ENCODE measurements at regions not wholly inside any gene's neighbourhood (a gene's known extent, or its start where the extent isn't known, plus 50 kb on each side); places are given as distances from the start of the nearest gene placed in this dataset.

DNA sequence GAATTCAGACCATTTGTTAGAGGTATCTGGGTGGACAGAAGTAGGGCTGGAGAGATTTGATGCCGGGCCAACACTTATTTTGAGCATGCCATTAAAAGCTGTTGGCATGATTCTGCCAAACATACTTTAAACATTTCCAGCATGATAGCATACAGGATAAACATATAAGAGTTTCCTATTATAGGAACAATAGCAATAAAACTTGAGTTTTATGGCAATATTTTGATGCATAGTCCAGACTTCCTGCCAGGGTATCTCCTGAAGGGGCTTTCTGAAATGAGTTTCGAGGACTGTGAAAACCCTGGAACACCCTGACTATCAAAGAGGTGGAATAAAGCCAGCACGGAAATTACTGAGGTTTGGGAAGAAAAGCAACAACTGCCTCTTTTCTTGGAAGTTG is 1398.0 kb upstream of the NXPH2 start:
- no peaks in the 10 kb centered on the region for H3K36me3 ChIP-seq
- H3K27ac ChIP-seq = no peak overlapping the region
- WGBS, 5 donors = 48 to 59% (median 54%) methylated on average over 3 of the region's 3 CpGs
- intact Hi-C loops (cut with DNase I; ENCODE audit: low total_unique reads) = no loop called here
- no peaks in the 10 kb centered on the region for H3K27me3 ChIP-seq
- TF ChIP-seq CTCF (IDR thresholded peaks at IDR 0.05) (no peak), POLR2A (IDR thresholded peaks at IDR 0.05) (no peak), POLR2AphosphoS5 (IDR thresholded peaks at IDR 0.05) (no peak)
- no peaks in the 10 kb centered on the region for H3K4me1 ChIP-seq
- DNase-seq = no peak
- no peaks in the 10 kb centered on the region for H3K9me3 ChIP-seq
- no peak overlapping the region for H3K4me3 ChIP-seq

GRCh38 chr2:140177086-140177485 is 1396.9 kb upstream of the NXPH2 start:
- Histone ChIP-seq H3K27ac (no peak overlapping the region), H3K4me3 (no peak overlapping the region), H3K4me1 (no peaks in the 10 kb centered on the region), H3K9me3 (no peaks in the 10 kb centered on the region), H3K36me3 (no peaks in the 10 kb centered on the region), H3K27me3 (no peaks in the 10 kb centered on the region)
- DNase-seq = no peak
- intact Hi-C loops (cut with DNase I; ENCODE audit: low total_unique reads) = no loop called here
- 74 to 92% (median 88%) methylated on average over 3 of the region's 3 CpGs for WGBS, 5 donors
- no peak for TF ChIP-seq POLR2AphosphoS5 (IDR thresholded peaks at IDR 0.05)
- no peak for TF ChIP-seq CTCF (IDR thresholded peaks at IDR 0.05)
- no peak for TF ChIP-seq EP300 (IDR thresholded peaks at IDR 0.05)
- TF ChIP-seq POLR2A (IDR thresholded peaks at IDR 0.05) = no peak

DNA sequence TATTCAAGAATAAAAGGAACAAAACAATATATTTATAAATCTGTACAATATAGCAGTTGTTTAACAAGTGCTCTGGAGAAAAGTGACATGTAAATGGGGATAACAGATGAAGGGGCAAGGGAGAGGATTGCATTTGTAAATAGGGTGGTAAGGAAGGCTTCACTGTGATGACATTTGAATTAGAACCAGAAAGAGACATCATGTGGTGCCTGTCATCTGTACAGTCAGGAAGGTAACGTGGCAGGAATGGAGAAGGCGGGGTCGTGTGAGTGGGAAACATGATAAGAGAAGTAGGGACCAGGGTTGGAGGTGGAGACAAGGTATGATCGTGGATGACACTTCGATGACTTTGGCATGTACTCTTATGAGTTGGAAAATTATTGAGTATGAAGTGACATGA is 1393.6 kb upstream of the NXPH2 start:
- Histone ChIP-seq H3K27me3 (no peaks in the 10 kb centered on the region), H3K4me3 (no peak overlapping the region), H3K27ac (no peak overlapping the region), H3K4me1 (no peaks in the 10 kb centered on the region), H3K9me3 (peaks cover 0 to 13% (median 0%) of the 10 kb centered on the region in 4 donors), H3K36me3 (no peaks in the 10 kb centered on the region)
- intact Hi-C loops (cut with DNase I; ENCODE audit: low total_unique reads) = no loop called here
- TF ChIP-seq POLR2AphosphoS5 (IDR thresholded peaks at IDR 0.05) = no peak
- no peak for TF ChIP-seq EP300 (IDR thresholded peaks at IDR 0.05)
- no peak for TF ChIP-seq CTCF (IDR thresholded peaks at IDR 0.05)
- no peak for TF ChIP-seq POLR2A (IDR thresholded peaks at IDR 0.05)
- DNase-seq = no peak
- 77 to 86% (median 82%) methylated on average over 5 of the region's 5 CpGs for WGBS, 5 donors

DNA sequence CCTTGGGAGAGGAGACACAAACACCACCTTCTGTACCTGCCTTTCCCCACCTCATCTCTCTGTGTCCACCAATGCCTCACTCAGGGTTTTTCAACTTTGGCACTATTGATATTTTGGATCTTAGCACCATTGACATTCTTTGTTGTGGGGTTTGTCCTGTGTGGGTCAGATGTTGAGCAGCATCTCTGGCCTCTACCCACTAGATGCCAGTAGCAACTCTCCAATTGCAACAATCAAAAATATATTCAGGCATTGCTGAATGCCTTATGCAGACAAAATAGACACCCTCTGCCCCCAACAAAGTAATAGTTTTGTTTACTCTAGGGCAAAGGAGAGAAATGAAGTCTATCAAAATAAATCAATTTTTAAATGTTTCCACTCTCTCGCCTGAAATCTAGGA is 1384.3 kb upstream of the NXPH2 start:
- intact Hi-C loops (cut with DNase I; ENCODE audit: low total_unique reads) = no loop called here
- no peak for DNase-seq
- WGBS, 5 donors = 30 to 54% (median 37%) methylated on average over 1 of the region's 1 CpG

More for the DNA sequence above, 1384.3 kb upstream of the NXPH2 start:
- peaks cover 0 to 2% (median 0%) of the 10 kb centered on the region in 4 donors for H3K9me3 ChIP-seq
- no peaks in the 10 kb centered on the region for H3K36me3 ChIP-seq
- H3K27me3 ChIP-seq = no peaks in the 10 kb centered on the region
- no peaks in the 10 kb centered on the region for H3K4me1 ChIP-seq
- no peak overlapping the region for H3K4me3 ChIP-seq
- TF ChIP-seq EP300 (IDR thresholded peaks at IDR 0.05) (no peak), CTCF (IDR thresholded peaks at IDR 0.05) (no peak), POLR2A (IDR thresholded peaks at IDR 0.05) (no peak), POLR2AphosphoS5 (IDR thresholded peaks at IDR 0.05) (no peak)
- no peak overlapping the region for H3K27ac ChIP-seq
